Prostate gland (tissue), 2 donors: ENCODE measurements at regions not wholly inside any gene's neighbourhood (a gene's known extent, or its start where the extent isn't known, plus 50 kb on each side); places are given as distances from the start of the nearest gene placed in this dataset.

Experiments used
- POLR2A ChIP-seq: fragments of 450-650 bp; IDR thresholded peaks from one replicate; pipeline ENCODE4 v1.6.1; 2016; ENCODE audit warnings: antibody characterized with exemption, mild to moderate bottlenecking
- POLR2AphosphoS5 ChIP-seq: sonication (generic); formaldehyde crosslinking; IDR thresholded peaks from one replicate; pipeline ENCODE4 v1.6.1; 2017; ENCODE audit warnings: antibody characterized with exemption
- TF ChIP-seq, protein P1 (sequence below), 4 experiments: fragments of 200-600 bp in 2 of 4; fragments of 450-650 bp in 2 of 4; sonication (generic) in 2 of 4; IDR thresholded peaks; 1 replicate in 3 of 4; 2 replicates in 1 of 4; pipeline ENCODE4 v1.5.1; 2016 to 2019; ENCODE audit warnings: antibody characterized with exemption in 4 of 4, mild to moderate bottlenecking in 2 of 4, moderate library complexity in 2 of 4

- TF ChIP-seq, protein P1, sequence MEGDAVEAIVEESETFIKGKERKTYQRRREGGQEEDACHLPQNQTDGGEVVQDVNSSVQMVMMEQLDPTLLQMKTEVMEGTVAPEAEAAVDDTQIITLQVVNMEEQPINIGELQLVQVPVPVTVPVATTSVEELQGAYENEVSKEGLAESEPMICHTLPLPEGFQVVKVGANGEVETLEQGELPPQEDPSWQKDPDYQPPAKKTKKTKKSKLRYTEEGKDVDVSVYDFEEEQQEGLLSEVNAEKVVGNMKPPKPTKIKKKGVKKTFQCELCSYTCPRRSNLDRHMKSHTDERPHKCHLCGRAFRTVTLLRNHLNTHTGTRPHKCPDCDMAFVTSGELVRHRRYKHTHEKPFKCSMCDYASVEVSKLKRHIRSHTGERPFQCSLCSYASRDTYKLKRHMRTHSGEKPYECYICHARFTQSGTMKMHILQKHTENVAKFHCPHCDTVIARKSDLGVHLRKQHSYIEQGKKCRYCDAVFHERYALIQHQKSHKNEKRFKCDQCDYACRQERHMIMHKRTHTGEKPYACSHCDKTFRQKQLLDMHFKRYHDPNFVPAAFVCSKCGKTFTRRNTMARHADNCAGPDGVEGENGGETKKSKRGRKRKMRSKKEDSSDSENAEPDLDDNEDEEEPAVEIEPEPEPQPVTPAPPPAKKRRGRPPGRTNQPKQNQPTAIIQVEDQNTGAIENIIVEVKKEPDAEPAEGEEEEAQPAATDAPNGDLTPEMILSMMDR (IDR thresholded peaks at IDR 0.05) = no peak
- no peak for TF ChIP-seq POLR2A
- no peak for TF ChIP-seq POLR2AphosphoS5
Observed at GRCh38 chr11:28512143-28512756, 404.1 kb downstream of the METTL15 start.
